Neuronal stem cell (in vitro differentiated cells): ENCODE measurements at regions not wholly inside any gene's neighbourhood (a gene's known extent, or its start where the extent isn't known, plus 50 kb on each side); places are given as distances from the start of the nearest gene placed in this dataset.
A peak's percentile ranks its signal among the peaks of the same experiment; 100 is the strongest.

Experiments used
- DNase-seq: peaks from one replicate; pipeline ENCODE4 v3.0.0-alpha.2; 2013; ENCODE audit warnings: low spot score
- H2AFZ ChIP-seq: one replicate; pipeline ENCODE4 v1.6.1; 2013; ENCODE audit warnings: mild to moderate bottlenecking, low read length, inconsistent platforms
- H2AK5ac ChIP-seq: 2 replicates; pipeline ENCODE4 v1.6.1; 2013; ENCODE audit warnings: low read depth, mild to moderate bottlenecking, inconsistent platforms, low read length, moderate library complexity, mixed read lengths
- H2BK120ac ChIP-seq: 2 replicates; pipeline ENCODE4 v1.6.1; 2013; ENCODE audit warnings: low read depth, mild to moderate bottlenecking, inconsistent platforms, low read length, moderate library complexity, mixed read lengths
- H2BK12ac ChIP-seq: one replicate; pipeline ENCODE4 v1.6.1; 2013; ENCODE audit warnings: low read length, inconsistent platforms
- H2BK15ac ChIP-seq: 2 replicates; pipeline ENCODE4 v1.6.1; 2013; ENCODE audit warnings: mild to moderate bottlenecking, low read length, inconsistent platforms, mixed read lengths
- H2BK5ac ChIP-seq: one replicate; pipeline ENCODE4 v1.6.1; 2013; ENCODE audit warnings: inconsistent platforms, mild to moderate bottlenecking, low read length, moderate library complexity
- H3K14ac ChIP-seq: one replicate; pipeline ENCODE4 v1.6.1; 2013; ENCODE audit warnings: low read length, inconsistent platforms
- H3K18ac ChIP-seq: 2 replicates; pipeline ENCODE4 v1.6.1; 2013; ENCODE audit warnings: low read length, inconsistent platforms
- H3K23ac ChIP-seq: 2 replicates; pipeline ENCODE4 v1.6.1; 2013; ENCODE audit warnings: low read depth, mild to moderate bottlenecking, mixed read lengths, low read length, inconsistent platforms; ENCODE audit not compliant: poor library complexity
- H3K27ac ChIP-seq: replicated peaks from 3 replicates; pipeline ENCODE4 v1.5.1; 2013; ENCODE audit warnings: low read length, inconsistent platforms
- H3K27me3 ChIP-seq, 3 experiments: 2 replicates each; pipeline ENCODE4 v1.6.1; 2013; ENCODE audit warnings: low read length in 3 of 3, mild to moderate bottlenecking in 2 of 3, inconsistent platforms in 1 of 3, low read depth in 1 of 3, mixed read lengths in 1 of 3, moderate library complexity in 1 of 3; ENCODE audit not compliant: control insufficient read depth in 3 of 3, insufficient read depth in 3 of 3
- H3K36me3 ChIP-seq, 2 donors: replicated peaks in 1 of 2; 2 replicates each; pipeline ENCODE4 v1.6.1; 2013; ENCODE audit warnings: low read length in 2 of 2; ENCODE audit not compliant: control insufficient read depth in 2 of 2, insufficient read depth in 2 of 2
- H3K4ac ChIP-seq: 2 replicates; pipeline ENCODE4 v1.6.1; 2013; ENCODE audit warnings: inconsistent platforms, mild to moderate bottlenecking, low read length, moderate library complexity
- H3K4me1 ChIP-seq, 2 donors: 1 replicate in 1 of 2; 2 replicates in 1 of 2; pipeline ENCODE4 v1.6.1; 2013; ENCODE audit warnings: low read length in 2 of 2, low read depth in 1 of 2; ENCODE audit not compliant: control insufficient read depth in 2 of 2, insufficient read depth in 1 of 2
- H3K4me2 ChIP-seq: one replicate; pipeline ENCODE4 v1.6.1; 2013; ENCODE audit warnings: mild to moderate bottlenecking, low read length, inconsistent platforms; ENCODE audit not compliant: insufficient read depth, poor library complexity, severe bottlenecking
- H3K4me3 ChIP-seq, 2 donors: 2 replicates each; pipeline ENCODE4 v1.5.1; 2013; ENCODE audit warnings: low read length in 2 of 2, mild to moderate bottlenecking in 2 of 2, inconsistent platforms in 1 of 2, moderate library complexity in 1 of 2
- H3K79me1 ChIP-seq: one replicate; pipeline ENCODE4 v1.6.1; 2013; ENCODE audit warnings: low read depth, mild to moderate bottlenecking, inconsistent platforms, low read length, moderate library complexity
- H3K9ac ChIP-seq: one replicate; pipeline ENCODE4 v1.6.1; 2013; ENCODE audit warnings: mild to moderate bottlenecking, low read depth, low read length, inconsistent platforms; ENCODE audit not compliant: poor library complexity
- H3K9me3 ChIP-seq, 2 donors: replicated peaks in 1 of 2; 2 replicates each; pipeline versions ENCODE3 to v1.6.1; 2013; ENCODE audit warnings: low read length in 2 of 2, mild to moderate bottlenecking in 2 of 2, inconsistent platforms in 1 of 2, low read depth in 1 of 2, mixed read lengths in 1 of 2, moderate library complexity in 1 of 2; ENCODE audit not compliant: control insufficient read depth in 2 of 2, insufficient read depth in 1 of 2
- H4K8ac ChIP-seq: one replicate; pipeline ENCODE4 v1.6.1; 2013; ENCODE audit warnings: low read depth, mild to moderate bottlenecking, inconsistent platforms, low read length, moderate library complexity
- H4K91ac ChIP-seq: one replicate; pipeline ENCODE4 v1.6.1; 2013; ENCODE audit warnings: low read length, low read depth, mild to moderate bottlenecking, inconsistent platforms; ENCODE audit not compliant: poor library complexity
- WGBS, 2 donors: extraction: QIAGEN DNeasy Blood & Tissue Kit; methylation state at CpG; one replicate each; pipeline ENCODE4 v1.1.7; 2013; ENCODE audit warnings: missing lambda C conversion rate in 2 of 2, mixed read lengths in 1 of 2; ENCODE audit not compliant: insufficient read length in 2 of 2, insufficient replicate concordance in 1 of 2; ENCODE audit errors: extremely low coverage in 2 of 2; 5-methylcytosine and 5-hydroxymethylcytosine counted together

- DNase-seq = no peak
Measured at GRCh38 chr9:24464319-24464951, 81.3 kb downstream of the IZUMO3 start.

DNA sequence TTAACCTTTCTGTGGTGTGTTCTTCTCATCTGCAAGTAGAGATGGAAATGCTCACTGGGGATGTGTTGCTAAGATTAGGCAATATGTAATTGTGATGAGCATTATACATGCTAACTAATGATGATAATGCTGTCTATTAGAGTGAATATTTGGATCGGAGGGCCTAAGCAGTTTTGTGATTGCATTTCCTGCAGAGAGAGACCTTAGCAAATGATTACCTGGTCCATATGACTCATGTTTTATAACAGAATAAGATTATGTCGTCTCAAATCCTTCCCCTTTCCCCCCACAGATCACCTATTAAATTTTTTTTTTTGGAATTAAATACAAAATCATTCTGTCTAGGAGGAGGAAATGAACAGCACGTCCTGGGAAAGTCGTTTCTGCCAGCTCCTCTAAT lies 82.7 kb downstream of the IZUMO3 start:
- no peak overlapping the region for H2AFZ ChIP-seq
- no peak overlapping the region for H4K91ac ChIP-seq
- H3K27ac ChIP-seq = no peak overlapping the region
- no peak overlapping the region for H3K4me2 ChIP-seq
- no peak overlapping the region for H3K18ac ChIP-seq
- no peaks in the 10 kb centered on the region for H3K27me3 ChIP-seq
- no peak overlapping the region for H2BK15ac ChIP-seq
- no peak overlapping the region for H3K4ac ChIP-seq
- WGBS, 2 donors = no CpG with 5 or more reads among the region's 4 CpGs
- DNase-seq = no peak
- no peak overlapping the region for H2BK12ac ChIP-seq
- no peak overlapping the region for H4K8ac ChIP-seq
- no peaks in the 10 kb centered on the region for H3K9me3 ChIP-seq
- H3K23ac ChIP-seq = no peak overlapping the region
- H3K4me1 ChIP-seq = peaks cover 0 to 2% of the 10 kb centered on the region in 2 donors
- no peak overlapping the region for H3K4me3 ChIP-seq
- H2BK5ac ChIP-seq = no peak overlapping the region
- no peaks in the 10 kb centered on the region for H3K36me3 ChIP-seq
- H3K79me1 ChIP-seq = no peaks in the 10 kb centered on the region
- no peak overlapping the region for H2BK120ac ChIP-seq
- no peak overlapping the region for H3K14ac ChIP-seq
- H3K9ac ChIP-seq = no peak overlapping the region
- no peak overlapping the region for H2AK5ac ChIP-seq

More at GRCh38 chr9:24464319-24464951, 81.3 kb downstream of the IZUMO3 start:
- H3K27ac ChIP-seq = no peak overlapping the region
- H3K9me3 ChIP-seq = no peaks in the 10 kb centered on the region
- H2BK15ac ChIP-seq = no peak overlapping the region
- no peak overlapping the region for H4K8ac ChIP-seq
- H3K23ac ChIP-seq = no peak overlapping the region
- no peaks in the 10 kb centered on the region for H3K27me3 ChIP-seq
- H2AK5ac ChIP-seq = no peak overlapping the region
- no peak overlapping the region for H3K9ac ChIP-seq
- H3K4me3 ChIP-seq = no peak overlapping the region
- H3K79me1 ChIP-seq = no peaks in the 10 kb centered on the region
- no peak overlapping the region for H4K91ac ChIP-seq
- H2BK12ac ChIP-seq = no peak overlapping the region
- no peak overlapping the region for H3K4me2 ChIP-seq
- no CpG with 5 or more reads among the region's 2 CpGs for WGBS, 2 donors
- no peak overlapping the region for H2BK5ac ChIP-seq
- peaks cover 0 to 2% of the 10 kb centered on the region in 2 donors for H3K4me1 ChIP-seq
- no peak overlapping the region for H2BK120ac ChIP-seq
- no peaks in the 10 kb centered on the region for H3K36me3 ChIP-seq
- no peak overlapping the region for H3K14ac ChIP-seq
- no peak overlapping the region for H3K18ac ChIP-seq
- H2AFZ ChIP-seq = peak overlapping the region; percentile 43
- no peak overlapping the region for H3K4ac ChIP-seq

GRCh38 chr9:24460781-24461180 lies 84.9 kb downstream of the IZUMO3 start:
- Histone ChIP-seq H2BK12ac (no peak overlapping the region), H3K23ac (no peak overlapping the region), H3K79me1 (no peaks in the 10 kb centered on the region), H3K18ac (no peak overlapping the region), H2BK15ac (no peak overlapping the region), H3K27ac (no peak overlapping the region), H2BK5ac (no peak overlapping the region), H3K36me3 (no peaks in the 10 kb centered on the region), H3K9ac (no peak overlapping the region), H2AK5ac (no peak overlapping the region), H3K14ac (no peak overlapping the region), H3K4me2 (no peak overlapping the region), H3K27me3 (no peaks in the 10 kb centered on the region), H2AFZ (no peak overlapping the region), H2BK120ac (no peak overlapping the region), H4K91ac (no peak overlapping the region), H3K4me3 (no peak overlapping the region), H3K4me1 (peaks cover 0 to 2% of the 10 kb centered on the region in 2 donors), H3K4ac (no peak overlapping the region), H4K8ac (no peak overlapping the region), H3K9me3 (no peaks in the 10 kb centered on the region)
- no peak for DNase-seq
- WGBS, 2 donors = no CpG with 5 or more reads among the region's 5 CpGs

GRCh38 chr9:24459953-24460352 lies 85.7 kb downstream of the IZUMO3 start:
- no peak overlapping the region for H4K91ac ChIP-seq
- H3K4me1 ChIP-seq = peaks cover 0 to 2% of the 10 kb centered on the region in 2 donors
- H3K36me3 ChIP-seq = no peaks in the 10 kb centered on the region
- no peak overlapping the region for H3K23ac ChIP-seq
- H3K27ac ChIP-seq = no peak overlapping the region
- H2AFZ ChIP-seq = no peak overlapping the region
- no peak overlapping the region for H3K9ac ChIP-seq
- H3K9me3 ChIP-seq = no peaks in the 10 kb centered on the region
- H2BK15ac ChIP-seq = no peak overlapping the region
- H2AK5ac ChIP-seq = no peak overlapping the region
- H3K79me1 ChIP-seq = no peaks in the 10 kb centered on the region
- H3K4me3 ChIP-seq = no peak overlapping the region
- H4K8ac ChIP-seq = no peak overlapping the region
- no CpG with 5 or more reads among the region's 1 CpG for WGBS, 2 donors
- no peak for DNase-seq
- no peak overlapping the region for H3K14ac ChIP-seq
- no peaks in the 10 kb centered on the region for H3K27me3 ChIP-seq
- H2BK5ac ChIP-seq = no peak overlapping the region
- no peak overlapping the region for H3K4ac ChIP-seq
- no peak overlapping the region for H2BK120ac ChIP-seq
- no peak overlapping the region for H3K18ac ChIP-seq
- H3K4me2 ChIP-seq = no peak overlapping the region
- no peak overlapping the region for H2BK12ac ChIP-seq
